Thyroid gland (tissue), 4 donors: ENCODE measurements at regions not wholly inside any gene's neighbourhood (a gene's known extent, or its start where the extent isn't known, plus 50 kb on each side); places are given as distances from the start of the nearest gene placed in this dataset.

Experiments
- DNase-seq, 2 donors: peaks; one replicate each; pipeline ENCODE4 v3.0.0-alpha.2; 2019
- H3K27ac ChIP-seq, 3 donors: fragments of 200-600 bp; sonication (generic); 1 replicate in 2 of 3; 2 replicates in 1 of 3; pipeline ENCODE4 v1.5.1; 2016 to 2019; ENCODE audit warnings: mild to moderate bottlenecking in 1 of 3, moderate library complexity in 1 of 3
- H3K27me3 ChIP-seq: fragments of 200-600 bp; sonication (generic); one replicate; pipeline ENCODE4 v1.5.1; 2019
- H3K36me3 ChIP-seq, 2 donors: fragments of 200-600 bp; sonication (generic); one replicate each; pipeline ENCODE4 v1.5.1; 2016 to 2019
- H3K4me1 ChIP-seq, 2 donors: fragments of 200-600 bp; sonication (generic); one replicate each; pipeline ENCODE4 v1.5.1; 2017 to 2019
- H3K4me3 ChIP-seq, 3 donors: fragments of 200-600 bp; sonication (generic); replicated peaks in 1 of 3; 1 replicate in 2 of 3; 2 replicates in 1 of 3; pipeline ENCODE4 v1.5.1; 2016; ENCODE audit warnings: mild to moderate bottlenecking in 1 of 3
- H3K9me3 ChIP-seq: fragments of 200-600 bp; sonication (generic); one replicate; pipeline ENCODE4 v1.5.1; 2017
- CTCF ChIP-seq, 6 experiments: fragments of 200-600 bp in 3 of 6; fragments of 450-650 bp in 3 of 6; sonication (generic) in 3 of 6; IDR thresholded peaks; one replicate each; pipeline ENCODE4 v1.5.1; 2016 to 2019; ENCODE audit warnings: antibody characterized with exemption in 6 of 6, mild to moderate bottlenecking in 2 of 6, inconsistent platforms in 1 of 6, moderate library complexity in 1 of 6
- POLR2A ChIP-seq, 2 donors: fragments of 450-650 bp; IDR thresholded peaks; one replicate each; pipeline ENCODE4 v1.6.1; 2017; ENCODE audit warnings: antibody characterized with exemption in 2 of 2, mild to moderate bottlenecking in 2 of 2, moderate library complexity in 1 of 2
- WGBS, 2 donors: methylation state at CpG; one replicate each; pipeline ENCODE4 v1.1.5; 2017; 5-methylcytosine and 5-hydroxymethylcytosine counted together
- intact Hi-C: fragments of 100-400 bp; cut with DNase I; formaldehyde crosslinking; loops from one replicate; pipeline ENCODE4 v1.15.1; 2023

- Histone ChIP-seq H3K36me3 (no peaks in the 10 kb centered on the region), H3K4me1 (no peaks in the 10 kb centered on the region), H3K9me3 (no peaks in the 10 kb centered on the region), H3K27ac (no peak overlapping the region), H3K27me3 (no peaks in the 10 kb centered on the region), H3K4me3 (no peak overlapping the region)
- TF ChIP-seq POLR2A (IDR thresholded peaks at IDR 0.05), result no peak
- no peak for TF ChIP-seq CTCF (IDR thresholded peaks at IDR 0.05)
- DNase-seq, result no peak
- intact Hi-C loops, result no loop called here
- 76 to 85% methylated on average over 1 of the region's 1 CpG for WGBS, 2 donors
Observed at GRCh38 chr7:17485904-17486303, 187.5 kb downstream of the AHR start.

DNA sequence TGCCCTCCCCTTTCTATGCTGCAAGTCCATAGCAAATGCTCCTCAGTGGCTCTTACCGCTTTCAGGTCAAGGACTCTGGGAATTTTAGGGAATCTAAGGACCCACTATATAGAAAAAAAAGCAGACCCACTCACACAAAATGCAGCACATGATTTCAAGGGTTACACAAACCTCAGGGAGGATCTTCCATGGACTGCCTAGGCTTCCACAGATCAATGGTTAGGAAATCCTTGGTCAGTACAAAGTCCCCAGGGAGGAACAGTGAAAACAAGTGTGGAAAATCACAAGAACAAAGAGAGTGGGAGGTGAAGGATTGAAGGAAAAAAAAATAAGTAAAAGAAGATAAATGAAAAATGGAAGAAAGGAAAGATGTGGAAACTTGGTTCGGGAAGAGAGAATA lies 188.4 kb downstream of the AHR start:
- TF ChIP-seq CTCF (IDR thresholded peaks at IDR 0.05) (no peak), POLR2A (IDR thresholded peaks at IDR 0.05) (no peak)
- no peaks in the 10 kb centered on the region for H3K4me1 ChIP-seq
- intact Hi-C loops, result no loop called here
- H3K27ac ChIP-seq, result no peak overlapping the region
- DNase-seq, result no peak
- no peaks in the 10 kb centered on the region for H3K36me3 ChIP-seq
- 92 to 94% methylated on average over 2 of the region's 2 CpGs for WGBS, 2 donors
- H3K9me3 ChIP-seq, result no peaks in the 10 kb centered on the region
- H3K27me3 ChIP-seq, result no peaks in the 10 kb centered on the region
- H3K4me3 ChIP-seq, result no peak overlapping the region

GRCh38 chr7:17487343-17487742 lies 188.9 kb downstream of the AHR start:
- WGBS, 2 donors, result 73 to 79% methylated on average over 2 of the region's 2 CpGs
- DNase-seq, result no peak
- Histone ChIP-seq H3K9me3 (no peaks in the 10 kb centered on the region), H3K4me3 (no peak overlapping the region), H3K27me3 (no peaks in the 10 kb centered on the region), H3K36me3 (no peaks in the 10 kb centered on the region), H3K27ac (no peak overlapping the region), H3K4me1 (no peaks in the 10 kb centered on the region)
- intact Hi-C loops, result no loop called here
- TF ChIP-seq POLR2A (IDR thresholded peaks at IDR 0.05), result no peak
- TF ChIP-seq CTCF (IDR thresholded peaks at IDR 0.05), result no peak

DNA sequence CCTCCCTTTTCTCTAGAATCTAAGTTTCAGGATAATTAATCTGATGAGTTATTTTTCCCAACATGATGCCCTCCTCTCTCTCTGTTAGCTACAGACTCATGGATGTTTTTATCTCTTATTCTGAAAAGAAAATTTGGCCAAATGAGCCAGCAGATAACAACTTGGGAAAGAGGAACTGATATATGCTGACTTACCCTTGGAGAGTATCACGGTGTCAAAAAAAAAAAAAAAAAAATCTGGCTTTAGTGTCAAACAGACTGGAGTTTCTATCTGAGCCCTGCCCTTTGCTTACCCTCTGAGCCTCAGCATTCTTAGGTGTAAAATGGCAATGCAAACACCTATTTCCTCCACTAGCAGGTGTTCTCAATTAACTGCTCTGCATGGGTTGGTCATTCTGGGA lies 190.4 kb downstream of the AHR start:
- H3K4me3 ChIP-seq, result no peak overlapping the region
- H3K27me3 ChIP-seq, result no peaks in the 10 kb centered on the region
- intact Hi-C loops, result no loop called here
- H3K9me3 ChIP-seq, result no peaks in the 10 kb centered on the region
- no peaks in the 10 kb centered on the region for H3K36me3 ChIP-seq
- H3K4me1 ChIP-seq, result no peaks in the 10 kb centered on the region
- DNase-seq, result no peak
- 55 to 82% methylated on average over 1 of the region's 1 CpG for WGBS, 2 donors
- no peak for TF ChIP-seq POLR2A (IDR thresholded peaks at IDR 0.05)
- TF ChIP-seq CTCF (IDR thresholded peaks at IDR 0.05), result no peak
- H3K27ac ChIP-seq, result no peak overlapping the region

- no peak overlapping the region for H3K4me3 ChIP-seq
- intact Hi-C loops, result no loop called here
- no peak for TF ChIP-seq CTCF (IDR thresholded peaks at IDR 0.05)
- TF ChIP-seq POLR2A (IDR thresholded peaks at IDR 0.05), result no peak
- H3K9me3 ChIP-seq, result no peaks in the 10 kb centered on the region
- no peaks in the 10 kb centered on the region for H3K27me3 ChIP-seq
- H3K4me1 ChIP-seq, result no peaks in the 10 kb centered on the region
- no peaks in the 10 kb centered on the region for H3K36me3 ChIP-seq
- DNase-seq, result no peak
- H3K27ac ChIP-seq, result no peak overlapping the region
- WGBS, 2 donors, result 58 to 64% methylated on average over 4 of the region's 4 CpGs
Observed at GRCh38 chr7:17489961-17490360, 191.5 kb downstream of the AHR start.
